Stomach (tissue), 4 donors: ENCODE measurements at regions not wholly inside any gene's neighbourhood (a gene's known extent, or its start where the extent isn't known, plus 50 kb on each side); places are given as distances from the start of the nearest gene placed in this dataset.

ENCODE experiments used
- CTCF ChIP-seq, 7 experiments: fragments of 450-650 bp in 4 of 7; fragments of 200-600 bp in 3 of 7; sonication (generic) in 3 of 7; IDR thresholded peaks; one replicate each; pipeline ENCODE4 v1.5.1; 2016 to 2019; ENCODE audit warnings: antibody characterized with exemption in 7 of 7, control low read depth in 2 of 7, mild to moderate bottlenecking in 1 of 7
- POLR2A ChIP-seq, 4 donors: fragments of 450-650 bp; IDR thresholded peaks; one replicate each; pipeline ENCODE4 v1.6.1; 2016; ENCODE audit warnings: antibody characterized with exemption in 4 of 4, control low read depth in 2 of 4, mild to moderate bottlenecking in 1 of 4, moderate library complexity in 1 of 4
- POLR2AphosphoS5 ChIP-seq, 3 donors: sonication (generic); formaldehyde crosslinking; IDR thresholded peaks; one replicate each; pipeline ENCODE4 v1.6.1; 2016; ENCODE audit warnings: antibody characterized with exemption in 3 of 3

- TF ChIP-seq POLR2A (IDR thresholded peaks at IDR 0.05): no peak
- no peak for TF ChIP-seq CTCF (IDR thresholded peaks at IDR 0.05)
- no peak for TF ChIP-seq POLR2AphosphoS5 (IDR thresholded peaks at IDR 0.05)
Observed at GRCh38 chr18:73313476-73313875, 445.7 kb upstream of the NETO1 start.
